GM21528 (cell line): ENCODE measurements at regions not wholly inside any gene's neighbourhood (a gene's known extent, or its start where the extent isn't known, plus 50 kb on each side); places are given as distances from the start of the nearest gene placed in this dataset.

Source experiments
- ATAC-seq: cut with Tn5 transposase; IDR thresholded peaks from one replicate; pipeline ENCODE4 v1.9.1; 2021; ENCODE audit warnings: mild to moderate bottlenecking, moderate library complexity; ENCODE audit not compliant: unreplicated experiment, low FRiP score

- ATAC-seq = peak; percentile 93
Observed at GRCh38 chr4:146029939-146030710, 91.5 kb upstream of the ZNF827 start.

- no peak for ATAC-seq
Observed at GRCh38 chr4:146029147-146029546, 90.5 kb upstream of the ZNF827 start.

GRCh38 chr4:146027761-146028160 is 89.1 kb upstream of the ZNF827 start:
- no peak for ATAC-seq

GRCh38 chr4:146023334-146023967 is 84.8 kb upstream of the ZNF827 start:
- peak; percentile 98 for ATAC-seq

- no peak for ATAC-seq
Observed at GRCh38 chr4:146022541-146022940, 83.9 kb upstream of the ZNF827 start.

GRCh38 chr4:146018247-146018646 is 79.6 kb upstream of the ZNF827 start:
- no peak for ATAC-seq

- no peak for ATAC-seq
Observed at GRCh38 chr4:146004730-146005129, 66.1 kb upstream of the ZNF827 start.

- no peak for ATAC-seq
Observed at GRCh38 chr4:145988628-145989027, 50.0 kb upstream of the ZNF827 start.
